ENCODE measurements at regions not wholly inside any gene's neighbourhood (a gene's known extent, or its start where the extent isn't known, plus 50 kb on each side); places are given as distances from the start of the nearest gene placed in this dataset.
"Not testable (repeated sequence)": the region's sequence is repeated elsewhere in the genome, so short reads cannot be mapped to it uniquely, and the experiment has no call there.

DNA sequence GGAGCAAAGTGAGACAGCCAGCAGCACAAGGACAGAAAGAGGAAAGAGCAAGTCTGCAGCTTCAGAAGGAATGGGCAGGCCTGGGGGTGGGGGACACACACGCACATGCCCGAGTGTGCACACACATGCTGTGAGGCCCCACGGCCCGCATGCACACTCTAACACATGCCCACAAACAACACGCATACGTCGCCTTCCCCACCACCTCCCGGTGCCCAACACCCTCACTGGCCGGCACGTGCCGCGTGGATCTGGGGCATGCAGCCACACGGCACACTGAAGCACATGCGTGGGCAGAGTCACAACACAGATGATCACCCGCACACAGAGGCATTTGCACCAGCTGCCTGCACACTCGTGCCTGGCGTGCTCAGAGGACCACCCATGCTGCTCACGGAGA is 161.5 kb downstream of the GOLGA6L4 start:
- TF ChIP-seq, protein P1, sequence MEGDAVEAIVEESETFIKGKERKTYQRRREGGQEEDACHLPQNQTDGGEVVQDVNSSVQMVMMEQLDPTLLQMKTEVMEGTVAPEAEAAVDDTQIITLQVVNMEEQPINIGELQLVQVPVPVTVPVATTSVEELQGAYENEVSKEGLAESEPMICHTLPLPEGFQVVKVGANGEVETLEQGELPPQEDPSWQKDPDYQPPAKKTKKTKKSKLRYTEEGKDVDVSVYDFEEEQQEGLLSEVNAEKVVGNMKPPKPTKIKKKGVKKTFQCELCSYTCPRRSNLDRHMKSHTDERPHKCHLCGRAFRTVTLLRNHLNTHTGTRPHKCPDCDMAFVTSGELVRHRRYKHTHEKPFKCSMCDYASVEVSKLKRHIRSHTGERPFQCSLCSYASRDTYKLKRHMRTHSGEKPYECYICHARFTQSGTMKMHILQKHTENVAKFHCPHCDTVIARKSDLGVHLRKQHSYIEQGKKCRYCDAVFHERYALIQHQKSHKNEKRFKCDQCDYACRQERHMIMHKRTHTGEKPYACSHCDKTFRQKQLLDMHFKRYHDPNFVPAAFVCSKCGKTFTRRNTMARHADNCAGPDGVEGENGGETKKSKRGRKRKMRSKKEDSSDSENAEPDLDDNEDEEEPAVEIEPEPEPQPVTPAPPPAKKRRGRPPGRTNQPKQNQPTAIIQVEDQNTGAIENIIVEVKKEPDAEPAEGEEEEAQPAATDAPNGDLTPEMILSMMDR (IDR thresholded peaks at IDR 0.05 in 4 of 5, conservative IDR thresholded peaks at IDR 0.05 in 1 of 5): not testable (repeated sequence)
- not testable (repeated sequence) for TF ChIP-seq POLR2A (IDR thresholded peaks at IDR 0.05)
